Psoas muscle (tissue), 7 donors: ENCODE measurements at regions not wholly inside any gene's neighbourhood (a gene's known extent, or its start where the extent isn't known, plus 50 kb on each side); places are given as distances from the start of the nearest gene placed in this dataset.

Experiments used
- ATAC-seq, 4 donors: fragments of 200-7000 bp; cut with Tn5 transposase; one replicate each; pipeline ENCODE4 v1.9.1; 2020; ENCODE audit warnings: moderate library complexity in 3 of 4, mild to moderate bottlenecking in 2 of 4
- DNase-seq, 2 donors: peaks; one replicate each; pipeline ENCODE4 v3.0.0-alpha.2; 2020
- H3K27ac ChIP-seq: fragments of 200-600 bp; one replicate; pipeline ENCODE4 v1.8.0; 2022
- H3K27me3 ChIP-seq, 3 donors: fragments of 200-600 bp in 1 of 3; one replicate each; pipeline versions ENCODE4 v1.6.1 to v1.8.0; 2013 to 2022; ENCODE audit warnings: low read length in 2 of 3, mild to moderate bottlenecking in 2 of 3, moderate library complexity in 1 of 3; ENCODE audit not compliant: insufficient read depth in 3 of 3
- H3K36me3 ChIP-seq, 2 donors: fragments of 200-600 bp in 1 of 2; one replicate each; pipeline versions ENCODE4 v1.6.1 to v1.8.0; 2013 to 2022; ENCODE audit warnings: low read depth in 1 of 2, mild to moderate bottlenecking in 1 of 2, moderate library complexity in 1 of 2; ENCODE audit not compliant: insufficient read depth in 1 of 2
- H3K4me1 ChIP-seq: fragments of 200-600 bp; one replicate; pipeline ENCODE4 v1.8.0; 2022
- H3K4me3 ChIP-seq: fragments of 200-600 bp; one replicate; pipeline ENCODE4 v1.8.0; 2022; ENCODE audit warnings: mild to moderate bottlenecking
- H3K9me3 ChIP-seq: fragments of 200-600 bp; one replicate; pipeline ENCODE4 v1.8.0; 2022
- CTCF ChIP-seq: fragments of 200-600 bp; IDR thresholded peaks from one replicate; pipeline ENCODE4 v1.8.0; 2022; ENCODE audit warnings: antibody characterized with exemption
- WGBS, 3 donors: extraction: QIAGEN DNeasy Blood & Tissue Kit; methylation state at CpG; one replicate each; pipeline versions ENCODE4 v1.1.6 to v1.1.7; 2013; 5-methylcytosine and 5-hydroxymethylcytosine counted together
- intact Hi-C, 2 donors: fragments of 100-400 bp; cut with DNase I; formaldehyde crosslinking; loops; one replicate each; pipeline versions ENCODE4 v1.11.0 to v1.14.2; 2022
- donor health status: healthy with polysubstance abuse.
- donor health status: DM: no; HTN: no; CAD: no; lungs with moderate emphysema.
- donor health status: Bipolar disorder and iron deficiency.
- donor health status: healthy.
- donor health status: DM: yes; HTN: yes; CAD: no.
- donor health status: DM: no; HTN: no; CAD: no.
- donor health status: DM: yes; HTN: yes; CAD: no.

GRCh38 chr10:16297069-16297468 is 139.7 kb upstream of the PTER start:
- DNase-seq (no peak), ATAC-seq (no peak)
- intact Hi-C loops = no loop called here
- H3K4me3 ChIP-seq = no peak overlapping the region
- no peak overlapping the region for H3K27ac ChIP-seq
- no peak for TF ChIP-seq CTCF
- peaks cover 0 to 2% (median 0%) of the 10 kb centered on the region in 3 donors for H3K27me3 ChIP-seq
- 42 to 58% (median 54%) methylated on average over 1 of the region's 1 CpG for WGBS, 3 donors
- H3K4me1 ChIP-seq = no peaks in the 10 kb centered on the region
- no peaks in the 10 kb centered on the region for H3K36me3 ChIP-seq
- H3K9me3 ChIP-seq = no peaks in the 10 kb centered on the region

GRCh38 chr10:16297642-16298041 is 139.2 kb upstream of the PTER start:
- no peak for DNase-seq
- Histone ChIP-seq H3K4me1 (no peaks in the 10 kb centered on the region), H3K4me3 (no peak overlapping the region), H3K27me3 (peaks cover 0 to 2% (median 0%) of the 10 kb centered on the region in 3 donors), H3K27ac (no peak overlapping the region), H3K9me3 (no peaks in the 10 kb centered on the region), H3K36me3 (no peaks in the 10 kb centered on the region)
- ATAC-seq = no peak
- WGBS, 3 donors = 44 to 54% (median 51%) methylated on average over 6 of the region's 6 CpGs
- intact Hi-C loops = no loop called here
- no peak for TF ChIP-seq CTCF

GRCh38 chr10:16304311-16304710 is 132.5 kb upstream of the PTER start:
- Histone ChIP-seq H3K27ac (no peak overlapping the region), H3K27me3 (no peaks in the 10 kb centered on the region), H3K36me3 (no peaks in the 10 kb centered on the region), H3K4me3 (no peak overlapping the region), H3K4me1 (no peaks in the 10 kb centered on the region), H3K9me3 (no peaks in the 10 kb centered on the region)
- 69 to 80% (median 79%) methylated on average over 4 of the region's 4 CpGs for WGBS, 3 donors
- no peak for TF ChIP-seq CTCF
- intact Hi-C loops = no loop called here
- ATAC-seq = no peak
- DNase-seq = no peak

- TF ChIP-seq CTCF = no peak
- WGBS, 3 donors = 58 to 62% (median 60%) methylated on average over 1 of the region's 1 CpG
- ATAC-seq (no peak), DNase-seq (no peak)
- Histone ChIP-seq H3K9me3 (peaks cover 6% of the 10 kb centered on the region), H3K4me3 (no peak overlapping the region), H3K27me3 (no peaks in the 10 kb centered on the region), H3K27ac (no peak overlapping the region), H3K36me3 (no peaks in the 10 kb centered on the region), H3K4me1 (no peaks in the 10 kb centered on the region)
- intact Hi-C loops = no loop called here
These were observed 126.4 kb upstream of the PTER start for GRCh38 chr10:16310440-16310839.

- TF ChIP-seq CTCF = no peak
- Histone ChIP-seq H3K27ac (no peak overlapping the region), H3K36me3 (no peaks in the 10 kb centered on the region), H3K9me3 (peaks cover 6% of the 10 kb centered on the region), H3K27me3 (no peaks in the 10 kb centered on the region), H3K4me3 (no peak overlapping the region), H3K4me1 (no peaks in the 10 kb centered on the region)
- ATAC-seq (no peak), DNase-seq (no peak)
- intact Hi-C loops = no loop called here
These were observed 122.6 kb upstream of the PTER start for GRCh38 chr10:16314259-16314658.
